WTC11 (cell line): ENCODE measurements at regions not wholly inside any gene's neighbourhood (a gene's known extent, or its start where the extent isn't known, plus 50 kb on each side); places are given as distances from the start of the nearest gene placed in this dataset.

Experiments
- CTCF ChIP-seq: fragments of 200-600 bp; IDR thresholded peaks from 2 replicates; pipeline ENCODE4 v1.8.0; 2022; ENCODE audit warnings: antibody characterized with exemption
- NR3C1 ChIP-seq: sonication (generic); formaldehyde crosslinking; conservative IDR thresholded peaks from 2 replicates; pipeline ENCODE4 v1.8.1; 2023; ENCODE audit warnings: low read depth, mild to moderate bottlenecking, missing genetic modification reagents

GRCh38 chr3:157861076-157861765 lies 245.0 kb downstream of the SHOX2 start:
- TF ChIP-seq NR3C1 (CRISPR knock-in tag): no peak
- no peak for TF ChIP-seq CTCF
